ENCODE measurements at regions not wholly inside any gene's neighbourhood (a gene's known extent, or its start where the extent isn't known, plus 50 kb on each side); places are given as distances from the start of the nearest gene placed in this dataset.

DNA sequence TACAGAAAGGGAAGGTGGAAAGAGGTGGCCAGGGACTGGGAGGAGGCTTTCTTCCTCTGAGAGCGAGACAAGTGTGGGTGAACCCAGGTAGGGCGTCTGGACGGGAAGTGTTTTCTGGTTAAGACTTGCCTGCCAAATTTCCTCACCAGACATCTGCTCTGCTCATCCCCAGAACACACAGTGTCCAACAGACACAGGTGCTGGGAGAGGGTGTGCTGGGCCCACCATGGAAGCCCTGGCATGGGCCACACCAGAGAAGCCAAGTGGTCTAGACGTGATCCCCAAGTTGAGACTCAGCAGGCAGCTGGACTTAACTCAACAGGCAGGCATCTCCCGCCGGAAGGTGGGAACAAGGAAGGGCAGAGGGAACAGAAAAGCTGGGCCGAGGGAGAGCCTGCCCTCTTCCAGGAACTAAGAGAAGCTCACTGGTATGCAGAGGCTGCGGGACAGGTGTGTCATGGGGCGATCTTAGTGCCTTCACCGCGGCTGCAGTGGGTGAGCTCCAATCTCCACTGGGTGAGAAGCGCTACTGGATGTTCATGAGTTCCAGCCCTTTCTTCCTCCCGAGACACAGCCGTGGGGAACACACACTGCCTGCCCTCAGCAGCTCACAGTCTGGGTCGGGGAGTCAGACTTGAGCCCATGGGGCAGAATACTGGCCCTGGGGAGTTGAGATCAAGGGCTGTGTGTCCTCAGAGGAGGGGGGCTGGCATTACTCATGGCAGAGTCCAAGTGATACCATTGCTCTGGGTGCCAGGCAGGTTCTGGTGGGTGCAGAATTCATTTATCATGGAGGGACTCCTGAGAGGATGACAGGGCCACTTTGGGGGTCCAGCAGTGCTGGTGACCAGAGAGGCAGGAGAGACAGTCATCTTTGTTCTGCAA lies 110.2 kb downstream of the CPZ start:
- Mint-ChIP-seq H3K36me3 (ENCODE audit: low read depth) (no peaks in the 10 kb centered on the region), H3K27me3 (ENCODE audit: low read depth) (peaks cover 96% of the 10 kb centered on the region), H3K4me3 (no peak overlapping the region), H3K27ac (ENCODE audit: unreplicated experiment) (no peak overlapping the region), H3K9me3 (no peaks in the 10 kb centered on the region), H3K4me1 (peaks cover 26% of the 10 kb centered on the region)
- TF ChIP-seq, protein P1, sequence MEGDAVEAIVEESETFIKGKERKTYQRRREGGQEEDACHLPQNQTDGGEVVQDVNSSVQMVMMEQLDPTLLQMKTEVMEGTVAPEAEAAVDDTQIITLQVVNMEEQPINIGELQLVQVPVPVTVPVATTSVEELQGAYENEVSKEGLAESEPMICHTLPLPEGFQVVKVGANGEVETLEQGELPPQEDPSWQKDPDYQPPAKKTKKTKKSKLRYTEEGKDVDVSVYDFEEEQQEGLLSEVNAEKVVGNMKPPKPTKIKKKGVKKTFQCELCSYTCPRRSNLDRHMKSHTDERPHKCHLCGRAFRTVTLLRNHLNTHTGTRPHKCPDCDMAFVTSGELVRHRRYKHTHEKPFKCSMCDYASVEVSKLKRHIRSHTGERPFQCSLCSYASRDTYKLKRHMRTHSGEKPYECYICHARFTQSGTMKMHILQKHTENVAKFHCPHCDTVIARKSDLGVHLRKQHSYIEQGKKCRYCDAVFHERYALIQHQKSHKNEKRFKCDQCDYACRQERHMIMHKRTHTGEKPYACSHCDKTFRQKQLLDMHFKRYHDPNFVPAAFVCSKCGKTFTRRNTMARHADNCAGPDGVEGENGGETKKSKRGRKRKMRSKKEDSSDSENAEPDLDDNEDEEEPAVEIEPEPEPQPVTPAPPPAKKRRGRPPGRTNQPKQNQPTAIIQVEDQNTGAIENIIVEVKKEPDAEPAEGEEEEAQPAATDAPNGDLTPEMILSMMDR (conservative IDR thresholded peaks at IDR 0.05), result no peak
- no peak for DNase-seq (ENCODE audit: low read depth, low spot score)

DNA sequence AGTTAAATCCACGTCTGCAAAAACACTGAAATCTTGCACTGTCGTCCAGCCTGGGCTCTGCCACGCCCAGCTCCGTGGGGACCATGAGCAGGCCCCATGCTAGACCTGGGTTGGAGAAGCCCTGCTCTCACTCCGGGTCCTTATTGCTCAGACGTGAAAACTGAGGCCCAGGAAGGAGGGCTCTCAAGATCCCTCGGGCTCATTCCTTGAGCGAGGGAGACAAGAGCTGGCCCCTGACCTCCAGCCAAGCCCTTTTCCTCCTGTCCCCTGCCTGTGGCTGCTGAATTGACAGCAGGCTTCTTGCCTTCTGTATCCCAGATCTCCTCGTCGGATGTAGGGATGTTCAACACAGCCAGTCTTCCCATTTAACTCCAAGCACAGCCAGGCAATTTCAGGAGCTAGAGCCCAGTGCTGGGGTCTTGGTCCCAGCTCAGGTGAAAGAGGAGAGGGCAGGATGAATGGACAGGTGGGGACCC lies 109.5 kb downstream of the CPZ start:
- peaks cover 96% of the 10 kb centered on the region for H3K27me3 Mint-ChIP-seq (ENCODE audit: low read depth)
- peaks cover 26% of the 10 kb centered on the region for H3K4me1 Mint-ChIP-seq
- TF ChIP-seq, protein P1 (conservative IDR thresholded peaks at IDR 0.05), result no peak
- H3K4me3 Mint-ChIP-seq, result no peak overlapping the region
- no peak for DNase-seq (ENCODE audit: low read depth, low spot score)
- no peaks in the 10 kb centered on the region for H3K36me3 Mint-ChIP-seq (ENCODE audit: low read depth)
- no peaks in the 10 kb centered on the region for H3K9me3 Mint-ChIP-seq
- H3K27ac Mint-ChIP-seq (ENCODE audit: unreplicated experiment), result no peak overlapping the region

DNA sequence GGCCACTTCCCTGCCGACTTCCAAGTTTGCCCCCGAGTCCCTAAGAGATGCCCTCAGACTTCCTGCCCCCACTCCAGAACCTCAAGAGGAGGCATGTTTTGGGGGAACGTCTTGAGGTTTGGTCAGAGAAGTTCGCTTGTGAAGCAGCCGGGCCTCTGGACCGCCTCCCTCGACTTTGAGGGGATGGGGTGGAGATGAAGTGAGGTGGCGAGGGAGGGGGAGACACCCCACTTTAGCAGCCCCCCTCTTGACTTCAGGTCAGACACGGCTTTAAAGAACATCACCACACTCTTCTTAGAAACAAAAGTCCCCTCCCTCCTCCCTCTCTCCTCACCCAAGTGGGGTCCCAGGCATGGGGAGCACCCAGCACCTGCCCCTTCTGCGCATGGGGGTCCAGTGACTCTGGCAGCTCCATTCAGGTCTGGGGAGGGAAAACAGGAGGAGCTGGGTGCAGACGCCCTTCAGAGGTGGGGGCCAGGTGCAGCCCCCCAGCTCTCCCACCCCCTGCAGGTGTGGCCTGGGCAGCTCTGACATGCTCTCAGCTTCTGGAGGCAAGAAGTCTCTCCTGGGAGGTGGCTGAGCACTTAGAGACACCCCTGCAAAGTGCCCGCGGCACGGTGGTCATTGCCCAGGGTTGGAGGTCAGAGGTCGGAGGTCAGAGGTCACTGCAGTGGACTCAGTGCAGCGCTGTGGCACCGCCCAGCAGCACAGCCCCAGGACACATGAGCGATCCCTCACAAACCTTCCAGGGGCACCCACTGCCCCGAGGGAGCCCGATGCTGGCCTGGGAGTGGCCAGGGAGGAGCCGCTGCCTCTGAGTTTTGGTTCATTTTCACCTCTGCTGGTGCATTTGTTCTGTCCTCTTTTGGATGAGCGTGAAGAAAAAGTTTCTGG lies 108.8 kb downstream of the CPZ start:
- H3K4me1 Mint-ChIP-seq, result peaks cover 26% of the 10 kb centered on the region
- H3K36me3 Mint-ChIP-seq (ENCODE audit: low read depth), result no peaks in the 10 kb centered on the region
- H3K27me3 Mint-ChIP-seq (ENCODE audit: low read depth), result peaks cover 96% of the 10 kb centered on the region
- H3K9me3 Mint-ChIP-seq, result no peaks in the 10 kb centered on the region
- TF ChIP-seq, protein P1 (conservative IDR thresholded peaks at IDR 0.05), result no peak
- DNase-seq (ENCODE audit: low read depth, low spot score), result no peak
- no peak overlapping the region for H3K4me3 Mint-ChIP-seq
- no peak overlapping the region for H3K27ac Mint-ChIP-seq (ENCODE audit: unreplicated experiment)

DNA sequence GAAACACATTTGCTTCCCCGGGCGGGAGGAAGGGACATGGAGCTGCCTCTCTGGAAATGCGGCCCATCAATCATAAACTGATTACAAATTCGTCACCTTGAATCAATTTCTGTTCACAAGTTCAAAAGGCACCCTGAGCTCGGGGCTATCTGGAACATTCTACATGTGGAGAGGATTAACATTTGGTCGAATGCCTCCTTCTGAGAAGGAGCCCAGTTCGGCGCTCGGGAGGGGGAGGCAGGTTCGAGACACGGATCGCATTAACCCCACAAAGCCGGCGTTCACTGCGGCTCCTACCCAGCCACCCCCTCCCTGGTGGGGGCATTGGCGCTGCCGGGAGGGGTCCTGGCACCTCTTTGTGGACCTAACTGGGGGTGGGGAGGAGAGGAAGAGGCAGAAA lies 108.0 kb downstream of the CPZ start:
- H3K27ac Mint-ChIP-seq (ENCODE audit: unreplicated experiment), result no peak overlapping the region
- H3K36me3 Mint-ChIP-seq (ENCODE audit: low read depth), result no peaks in the 10 kb centered on the region
- no peak for DNase-seq (ENCODE audit: low read depth, low spot score)
- TF ChIP-seq, protein P1 (conservative IDR thresholded peaks at IDR 0.05), result no peak
- H3K27me3 Mint-ChIP-seq (ENCODE audit: low read depth), result peaks cover 94% of the 10 kb centered on the region
- no peaks in the 10 kb centered on the region for H3K9me3 Mint-ChIP-seq
- no peak overlapping the region for H3K4me3 Mint-ChIP-seq
- H3K4me1 Mint-ChIP-seq, result peaks cover 17% of the 10 kb centered on the region

DNA sequence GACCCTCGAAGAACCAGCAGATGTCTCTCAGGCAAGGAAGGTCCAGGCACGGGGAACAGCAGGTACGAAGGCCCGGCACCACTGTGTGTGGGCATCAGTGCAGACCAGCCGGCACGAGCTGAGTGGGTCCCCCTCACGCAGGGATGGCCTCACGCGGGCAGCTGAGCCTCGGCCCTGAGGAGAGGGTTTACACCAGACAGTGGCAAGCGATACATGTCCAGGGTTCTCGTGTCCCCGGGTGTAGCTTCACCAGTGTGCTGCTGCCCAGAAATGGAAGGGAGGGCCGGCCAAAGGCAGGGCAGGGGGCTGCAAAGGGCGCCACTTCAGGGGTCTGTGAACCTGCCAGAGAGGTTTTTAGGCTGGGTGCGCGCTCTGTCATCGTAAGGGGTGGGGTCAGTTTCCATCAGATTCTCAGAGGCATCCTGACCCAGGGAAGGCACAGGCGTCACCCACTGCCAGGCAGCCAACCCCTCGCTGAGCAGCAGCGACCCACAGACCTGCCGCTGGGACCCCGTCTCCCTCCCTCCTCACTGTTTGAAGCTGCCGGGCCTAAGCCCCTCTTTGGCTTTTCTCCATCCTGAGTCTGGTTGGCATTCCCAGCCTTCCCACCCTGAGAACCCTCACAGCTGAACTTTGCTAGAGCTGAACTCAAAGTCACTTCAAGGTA lies 107.0 kb downstream of the CPZ start:
- no peaks in the 10 kb centered on the region for H3K9me3 Mint-ChIP-seq
- H3K4me3 Mint-ChIP-seq, result no peak overlapping the region
- no peaks in the 10 kb centered on the region for H3K36me3 Mint-ChIP-seq (ENCODE audit: low read depth)
- no peak for DNase-seq (ENCODE audit: low read depth, low spot score)
- H3K27ac Mint-ChIP-seq (ENCODE audit: unreplicated experiment), result no peak overlapping the region
- peaks cover 92% of the 10 kb centered on the region for H3K27me3 Mint-ChIP-seq (ENCODE audit: low read depth)
- peaks cover 10% of the 10 kb centered on the region for H3K4me1 Mint-ChIP-seq
- TF ChIP-seq, protein P1 (conservative IDR thresholded peaks at IDR 0.05), result no peak

Measured in neural crest cell (in vitro differentiated cells).